ENCODE measurements at regions not wholly inside any gene's neighbourhood (a gene's known extent, or its start where the extent isn't known, plus 50 kb on each side); places are given as distances from the start of the nearest gene placed in this dataset.

GRCh38 chr12:24527102-24527501 is 421.8 kb downstream of the BCAT1 start:
- Histone ChIP-seq H2BK120ac (ENCODE audit: low read depth, low read length) (no peak overlapping the region), H3K14ac (replicated peaks; ENCODE audit: low read depth, low read length) (no peak overlapping the region), H3K4me3 (ENCODE audit: insufficient read depth, low read depth, low read length) (no peak overlapping the region), H3K9me3 (ENCODE audit: control insufficient read depth, insufficient read depth, low read length) (no peaks in the 10 kb centered on the region), H3K27ac (ENCODE audit: insufficient read depth, low read length) (no peak overlapping the region), H4K91ac (ENCODE audit: insufficient read depth, low read depth, low read length) (no peak overlapping the region), H3K36me3 (ENCODE audit: control insufficient read depth, insufficient read depth, low read length) (no peaks in the 10 kb centered on the region), H3K4me2 (ENCODE audit: low read depth, low read length) (no peak overlapping the region), H3K9me1 (ENCODE audit: insufficient read depth, low read length) (peaks cover 2% of the 10 kb centered on the region; the same call in 1 of the 2 replicates), H2BK20ac (ENCODE audit: low read depth, low read length) (no peak overlapping the region), H3K27me3 (ENCODE audit: control insufficient read depth, insufficient read depth, low read length) (no peaks in the 10 kb centered on the region), H2BK5ac (ENCODE audit: low read depth, low read length, poor library complexity, severe bottlenecking) (no peak overlapping the region), H4K8ac (ENCODE audit: low read depth in 2 of 2, low read length in 2 of 2) (no peak overlapping the region), H4K5ac (ENCODE audit: low read depth, low read length) (no peak overlapping the region), H3K79me1 (ENCODE audit: low read depth in 1 of 2, low read length in 2 of 2) (peaks cover 10 to 33% of the 10 kb centered on the region in 2 experiments; a peak in 3 of 4 replicates), H2AFZ (replicated peaks; ENCODE audit: low read length, poor library complexity) (no peak overlapping the region), H2AK5ac (ENCODE audit: low read depth, low read length) (no peak overlapping the region), H3K56ac (ENCODE audit: extremely low read depth, insufficient read depth, low read length) (no peak overlapping the region), H3K9ac (ENCODE audit: low read depth, low read length) (no peak overlapping the region), H2AK9ac (replicated peaks; ENCODE audit: low read depth, low read length, poor library complexity) (no peak overlapping the region), H3K4me1 (ENCODE audit: control insufficient read depth, insufficient read depth, low read length) (peaks cover 2% of the 10 kb centered on the region; the same call in 1 of the 2 replicates), H2BK15ac (ENCODE audit: low read depth, low read length) (no peak overlapping the region), H3K4ac (ENCODE audit: low read depth, low read length) (no peak overlapping the region), H3K18ac (ENCODE audit: low read depth, low read length) (no peak overlapping the region), H3K23ac (ENCODE audit: low read depth, low read length) (no peak overlapping the region), H4K20me1 (ENCODE audit: insufficient read depth, low read length) (no peaks in the 10 kb centered on the region)
- no peak for ATAC-seq (ENCODE audit: low read depth)
- TF ChIP-seq RFX5 (IDR thresholded peaks at IDR 0.05; ENCODE audit: low read depth, low read length) (no peak), CTCF (conservative IDR thresholded peaks at IDR 0.05; ENCODE audit: low read depth, low read length) (no peak), MAFK (IDR thresholded peaks at IDR 0.05; ENCODE audit: low read depth, low read length) (no peak), MAZ (IDR thresholded peaks at IDR 0.05; ENCODE audit: borderline replicate concordance, low read depth, low read length) (no peak), POLR2A (IDR thresholded peaks at IDR 0.05; ENCODE audit: low read depth, low read length) (no peak), BHLHE40 (IDR thresholded peaks at IDR 0.05; ENCODE audit: low read depth, low read length) (no peak), ELK1 (IDR thresholded peaks at IDR 0.05; ENCODE audit: borderline replicate concordance, low read depth, low read length) (no peak), RCOR1 (IDR thresholded peaks at IDR 0.05; ENCODE audit: insufficient replicate concordance, low read length) (no peak), FOS (IDR thresholded peaks at IDR 0.05; ENCODE audit: low read depth, low read length) (no peak), SMC3 (IDR thresholded peaks at IDR 0.05; ENCODE audit: low read depth, low read length) (no peak), MXI1 (IDR thresholded peaks at IDR 0.05; ENCODE audit: borderline replicate concordance, low read depth, low read length) (no peak), RAD21 (IDR thresholded peaks at IDR 0.05; ENCODE audit: low read length) (no peak), CHD1 (IDR thresholded peaks at IDR 0.05; ENCODE audit: low read depth, low read length) (no peak), USF2 (IDR thresholded peaks at IDR 0.05; ENCODE audit: low read depth, low read length) (no peak), CEBPB (IDR thresholded peaks at IDR 0.05; ENCODE audit: low read depth, low read length) (no peak), NFE2L2 (IDR thresholded peaks at IDR 0.05; ENCODE audit: low read depth, low read length) (no peak)
- no peak for DNase-seq
- dilution Hi-C loops (cut with HindIII; ENCODE audit: low sequenced_read_pairs, unreplicated experiment) (no loop called here), in situ Hi-C loops (cut with MboI; ENCODE audit: low sequenced_read_pairs) (no loop called here), intact Hi-C loops (cut with micrococcal nuclease) (no loop called here)
- no TSS peak for BruUV-seq (replicated peaks)
- ChIA-PET POLR2A (ENCODE audit: unreplicated experiment) (interaction anchor here (1.1 kb wide), 1 partner anchor 10 kb away, joined by 3 read pairs; no protein-coding TSS in a partner anchor), CTCF (no interaction called here)

All from IMR-90 (cell line).